HG02623 (cell line): ENCODE measurements at regions not wholly inside any gene's neighbourhood (a gene's known extent, or its start where the extent isn't known, plus 50 kb on each side); places are given as distances from the start of the nearest gene placed in this dataset.
"Not testable (repeated sequence)": the region's sequence is repeated elsewhere in the genome, so short reads cannot be mapped to it uniquely, and the experiment has no call there.

Source experiments
- ATAC-seq: cut with Tn5 transposase; IDR thresholded peaks from one replicate; pipeline ENCODE4 v1.9.1; 2021; ENCODE audit warnings: moderate library complexity; ENCODE audit not compliant: unreplicated experiment

GRCh38 chr2:88396209-88396608 lies 56.3 kb downstream of the FOXI3 start:
- no peak for ATAC-seq

GRCh38 chr2:88377641-88377991 lies 74.9 kb downstream of the FOXI3 start:
- no peak for ATAC-seq

GRCh38 chr2:88372042-88372441 lies 80.5 kb downstream of the FOXI3 start:
- ATAC-seq, result no peak

- not testable (repeated sequence) for ATAC-seq
These were observed 87.1 kb downstream of the FOXI3 start for GRCh38 chr2:88365408-88365807.

GRCh38 chr2:88355486-88355885 lies 97.0 kb downstream of the FOXI3 start:
- no peak for ATAC-seq

- ATAC-seq, result no peak
These were observed 101.3 kb downstream of the FOXI3 start for GRCh38 chr2:88351249-88351601.

- no peak for ATAC-seq
These were observed 101.9 kb downstream of the FOXI3 start for GRCh38 chr2:88350331-88351248.

- no peak for ATAC-seq
These were observed 106.7 kb downstream of the FOXI3 start for GRCh38 chr2:88345842-88346241.

- ATAC-seq, result no peak
These were observed 109.7 kb downstream of the FOXI3 start for GRCh38 chr2:88342749-88343148.

GRCh38 chr2:88334418-88334817 lies 118.1 kb downstream of the FOXI3 start:
- no peak for ATAC-seq

GRCh38 chr2:88331239-88331638 lies 121.3 kb downstream of the FOXI3 start:
- ATAC-seq, result no peak

- ATAC-seq, result peak; percentile 70
These were observed 122.5 kb downstream of the FOXI3 start for GRCh38 chr2:88329815-88330603.

- ATAC-seq, result no peak
These were observed 130.8 kb downstream of the FOXI3 start for GRCh38 chr2:88321449-88322248.

- ATAC-seq, result no peak
These were observed 132.3 kb downstream of the FOXI3 start for GRCh38 chr2:88320076-88320773.

GRCh38 chr2:88318956-88319330 lies 133.6 kb downstream of the FOXI3 start:
- ATAC-seq, result no peak

GRCh38 chr2:88318071-88318955 lies 134.2 kb downstream of the FOXI3 start:
- no peak for ATAC-seq

- no peak for ATAC-seq
These were observed 140.6 kb downstream of the THNSL2 start for GRCh38 chr2:88310787-88311186.

GRCh38 chr2:88307817-88308216 lies 137.7 kb downstream of the THNSL2 start:
- no peak for ATAC-seq

- ATAC-seq, result no peak
These were observed 133.7 kb downstream of the THNSL2 start for GRCh38 chr2:88303865-88304264.

- ATAC-seq, result no peak
These were observed 126.1 kb downstream of the THNSL2 start for GRCh38 chr2:88296247-88296646.
